ENCODE measurements at regions not wholly inside any gene's neighbourhood (a gene's known extent, or its start where the extent isn't known, plus 50 kb on each side); places are given as distances from the start of the nearest gene placed in this dataset.

DNA sequence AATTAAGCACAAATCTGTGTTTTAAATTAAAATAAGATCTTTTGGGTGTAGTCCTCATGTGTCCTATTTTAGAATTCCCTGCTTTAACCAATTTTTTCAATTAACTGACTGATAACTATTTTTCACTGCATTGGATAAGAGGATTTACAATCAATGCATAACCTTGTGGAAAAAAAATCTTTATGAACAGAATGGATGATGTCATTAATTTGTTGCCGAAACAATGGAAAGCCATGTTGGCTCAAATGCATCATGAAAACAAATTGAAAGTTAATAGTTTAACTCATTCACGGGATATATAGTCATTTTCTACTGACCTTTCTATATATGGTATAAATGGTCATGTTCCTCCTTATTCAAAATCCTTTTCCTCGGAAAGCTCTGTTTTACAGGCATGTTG, 82.3 kb downstream of the PRLHR start:
- H3K9me3 ChIP-seq (ENCODE audit: severe bottlenecking): peaks cover 1% of the 10 kb centered on the region
- TF ChIP-seq, protein P1, sequence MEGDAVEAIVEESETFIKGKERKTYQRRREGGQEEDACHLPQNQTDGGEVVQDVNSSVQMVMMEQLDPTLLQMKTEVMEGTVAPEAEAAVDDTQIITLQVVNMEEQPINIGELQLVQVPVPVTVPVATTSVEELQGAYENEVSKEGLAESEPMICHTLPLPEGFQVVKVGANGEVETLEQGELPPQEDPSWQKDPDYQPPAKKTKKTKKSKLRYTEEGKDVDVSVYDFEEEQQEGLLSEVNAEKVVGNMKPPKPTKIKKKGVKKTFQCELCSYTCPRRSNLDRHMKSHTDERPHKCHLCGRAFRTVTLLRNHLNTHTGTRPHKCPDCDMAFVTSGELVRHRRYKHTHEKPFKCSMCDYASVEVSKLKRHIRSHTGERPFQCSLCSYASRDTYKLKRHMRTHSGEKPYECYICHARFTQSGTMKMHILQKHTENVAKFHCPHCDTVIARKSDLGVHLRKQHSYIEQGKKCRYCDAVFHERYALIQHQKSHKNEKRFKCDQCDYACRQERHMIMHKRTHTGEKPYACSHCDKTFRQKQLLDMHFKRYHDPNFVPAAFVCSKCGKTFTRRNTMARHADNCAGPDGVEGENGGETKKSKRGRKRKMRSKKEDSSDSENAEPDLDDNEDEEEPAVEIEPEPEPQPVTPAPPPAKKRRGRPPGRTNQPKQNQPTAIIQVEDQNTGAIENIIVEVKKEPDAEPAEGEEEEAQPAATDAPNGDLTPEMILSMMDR (IDR thresholded peaks at IDR 0.05; ENCODE audit: low read depth, low read length): no peak
- no peaks in the 10 kb centered on the region for H3K36me3 ChIP-seq
- H3K4me3 ChIP-seq (ENCODE audit: low read depth, low read length): no peak overlapping the region
- peaks cover 67% of the 10 kb centered on the region for H3K27me3 ChIP-seq (ENCODE audit: insufficient read depth, low read depth, severe bottlenecking)
- DNase-seq: no peak
- no peak overlapping the region for H3K27ac ChIP-seq

DNA sequence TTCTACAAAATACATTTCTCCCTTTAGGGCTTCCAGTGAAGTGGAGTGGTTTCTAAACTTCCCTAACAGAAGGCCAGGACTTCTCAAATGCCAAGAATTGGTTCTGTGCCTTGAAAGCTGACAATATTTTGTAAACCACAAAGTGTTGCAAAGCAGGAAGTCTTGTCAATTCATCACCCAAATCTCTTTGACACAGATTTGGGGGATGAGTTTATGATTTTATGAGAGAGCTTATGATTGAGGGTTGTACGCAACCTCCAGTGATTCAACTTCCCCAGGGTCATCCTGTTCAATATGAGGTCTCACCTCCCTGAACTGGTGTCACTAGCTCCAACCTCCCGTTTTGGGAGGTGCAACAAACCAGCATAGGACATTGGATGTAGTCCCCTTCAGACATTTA, 83.7 kb downstream of the PRLHR start:
- no peak overlapping the region for H3K4me3 ChIP-seq (ENCODE audit: low read depth, low read length)
- H3K27ac ChIP-seq: no peak overlapping the region
- peaks cover 66% of the 10 kb centered on the region for H3K27me3 ChIP-seq (ENCODE audit: insufficient read depth, low read depth, severe bottlenecking)
- TF ChIP-seq, protein P1 (IDR thresholded peaks at IDR 0.05; ENCODE audit: low read depth, low read length): no peak
- DNase-seq: no peak
- no peaks in the 10 kb centered on the region for H3K9me3 ChIP-seq (ENCODE audit: severe bottlenecking)
- no peaks in the 10 kb centered on the region for H3K36me3 ChIP-seq

DNA sequence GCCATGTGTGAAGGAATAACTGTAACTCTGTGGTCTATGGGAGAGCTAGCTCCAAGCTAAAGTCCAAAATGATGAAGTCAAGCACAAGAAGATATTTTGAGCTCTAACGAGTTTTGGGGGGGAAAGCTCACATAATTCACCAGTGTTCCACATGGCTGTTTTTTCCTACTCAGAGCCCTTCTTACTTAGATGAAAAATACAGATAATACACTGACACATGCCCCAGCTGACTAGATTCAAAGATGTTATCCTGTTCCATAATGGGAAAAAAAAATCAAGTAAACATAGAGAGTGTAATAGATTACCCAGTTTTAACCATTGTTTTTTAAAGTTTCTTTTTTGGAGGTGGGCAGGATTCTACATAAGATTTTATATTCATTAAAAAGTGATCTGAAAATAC, 86.6 kb downstream of the PRLHR start:
- no peak overlapping the region for H3K27ac ChIP-seq
- TF ChIP-seq, protein P1 (IDR thresholded peaks at IDR 0.05; ENCODE audit: low read depth, low read length): no peak
- H3K27me3 ChIP-seq (ENCODE audit: insufficient read depth, low read depth, severe bottlenecking): peaks cover 54% of the 10 kb centered on the region
- no peaks in the 10 kb centered on the region for H3K36me3 ChIP-seq
- no peak overlapping the region for H3K4me3 ChIP-seq (ENCODE audit: low read depth, low read length)
- no peaks in the 10 kb centered on the region for H3K9me3 ChIP-seq (ENCODE audit: severe bottlenecking)
- no peak for DNase-seq

DNA sequence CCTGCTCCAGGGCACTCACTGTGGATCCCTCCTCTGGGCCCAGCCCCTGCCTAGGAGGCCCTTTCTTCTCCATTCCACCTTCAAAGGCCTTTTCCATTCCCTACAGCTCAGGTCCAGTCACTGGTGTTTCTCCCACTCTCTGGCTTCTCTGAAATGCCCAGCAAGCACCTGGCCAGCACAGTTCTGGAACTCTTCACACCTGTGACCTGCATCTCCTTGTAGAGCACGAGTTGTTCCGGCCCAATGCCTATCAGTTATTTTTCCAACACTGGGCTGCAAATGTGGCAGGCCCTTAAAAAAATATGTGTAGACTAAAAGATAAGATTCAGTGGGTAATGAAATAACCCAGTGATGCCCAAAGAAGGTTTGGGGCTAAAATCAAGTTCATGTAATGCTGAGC, 87.1 kb downstream of the PRLHR start:
- Histone ChIP-seq H3K9me3 (ENCODE audit: severe bottlenecking) (no peaks in the 10 kb centered on the region), H3K27ac (no peak overlapping the region), H3K4me3 (ENCODE audit: low read depth, low read length) (no peak overlapping the region), H3K27me3 (ENCODE audit: insufficient read depth, low read depth, severe bottlenecking) (peaks cover 50% of the 10 kb centered on the region), H3K36me3 (no peaks in the 10 kb centered on the region)
- no peak for DNase-seq
- TF ChIP-seq, protein P1 (IDR thresholded peaks at IDR 0.05; ENCODE audit: low read depth, low read length): no peak

DNA sequence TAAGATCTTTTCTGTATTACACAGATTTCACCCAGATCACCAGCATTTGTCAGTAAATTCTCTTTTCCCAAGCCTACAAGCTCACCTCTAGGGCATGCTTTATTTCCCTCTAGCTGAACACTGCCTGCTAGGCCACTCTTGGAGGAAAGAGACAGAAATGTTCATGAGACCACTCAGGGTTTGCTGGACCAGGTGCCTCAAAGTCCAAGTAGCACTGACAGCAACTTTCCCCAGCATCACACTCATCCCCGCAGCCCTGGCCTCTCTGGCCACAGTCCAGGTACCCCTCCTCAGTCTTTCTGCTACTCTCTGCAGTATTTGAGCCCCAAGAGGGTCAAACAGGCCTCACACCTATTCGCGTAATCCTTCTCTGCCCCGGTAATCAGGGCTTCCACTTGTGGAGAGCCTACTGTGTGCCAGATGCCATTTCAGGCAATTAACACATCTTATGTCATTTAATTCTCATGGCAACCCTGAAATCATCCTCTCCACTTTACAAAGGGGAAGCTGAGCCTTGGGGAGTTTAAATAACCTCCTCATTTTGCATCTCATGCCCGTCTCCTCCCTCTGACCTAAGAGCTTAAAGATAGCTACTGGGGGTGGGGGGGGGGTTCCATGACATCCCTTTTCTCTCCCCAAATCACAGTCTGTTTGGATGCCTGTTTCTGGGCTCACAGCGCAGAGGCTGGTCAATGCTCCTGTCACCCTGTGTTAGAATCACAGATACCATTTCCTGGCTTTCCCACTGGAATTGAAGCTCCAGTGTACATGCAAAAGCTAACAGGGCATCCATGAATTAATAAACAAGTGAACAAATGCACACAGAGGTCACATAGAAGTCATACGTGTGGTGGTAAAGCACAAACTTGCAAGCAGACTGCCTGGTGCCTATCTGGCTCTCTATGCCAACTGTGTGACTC, 88.5 kb downstream of the PRLHR start:
- H3K9me3 ChIP-seq (ENCODE audit: severe bottlenecking): no peaks in the 10 kb centered on the region
- H3K27ac ChIP-seq: no peak overlapping the region
- TF ChIP-seq, protein P1 (IDR thresholded peaks at IDR 0.05; ENCODE audit: low read depth, low read length): no peak
- H3K27me3 ChIP-seq (ENCODE audit: insufficient read depth, low read depth, severe bottlenecking): peaks cover 49% of the 10 kb centered on the region
- H3K4me3 ChIP-seq (ENCODE audit: low read depth, low read length): no peak overlapping the region
- no peak for DNase-seq
- H3K36me3 ChIP-seq: no peaks in the 10 kb centered on the region
